ENCODE measurements at regions not wholly inside any gene's neighbourhood (a gene's known extent, or its start where the extent isn't known, plus 50 kb on each side); places are given as distances from the start of the nearest gene placed in this dataset.

- H3K9ac ChIP-seq (ENCODE audit: low read length) = no peak overlapping the region
- H3K4me3 ChIP-seq (ENCODE audit: low read length) = no peak overlapping the region
- H3K4me1 ChIP-seq (ENCODE audit: control insufficient read depth, insufficient read depth, low read length) = no peaks in the 10 kb centered on the region
- no peak for DNase-seq (ENCODE audit: low read depth)
- H3K9me3 ChIP-seq (ENCODE audit: control insufficient read depth, low read length) = no peaks in the 10 kb centered on the region
- H3K27me3 ChIP-seq (replicated peaks; ENCODE audit: control insufficient read depth, insufficient read depth, low read length) = no peaks in the 10 kb centered on the region
- H3K36me3 ChIP-seq (ENCODE audit: control insufficient read depth, insufficient read depth, low read length, severe bottlenecking) = no peaks in the 10 kb centered on the region
Observed at GRCh38 chr13:34878329-34878728, 63.7 kb upstream of the NBEA start.

GRCh38 chr13:34879851-34880250 lies 62.2 kb upstream of the NBEA start:
- Histone ChIP-seq H3K9ac (ENCODE audit: low read length) (no peak overlapping the region), H3K4me3 (ENCODE audit: low read length) (no peak overlapping the region), H3K36me3 (ENCODE audit: control insufficient read depth, insufficient read depth, low read length, severe bottlenecking) (no peaks in the 10 kb centered on the region), H3K4me1 (ENCODE audit: control insufficient read depth, insufficient read depth, low read length) (no peaks in the 10 kb centered on the region), H3K27me3 (replicated peaks; ENCODE audit: control insufficient read depth, insufficient read depth, low read length) (no peaks in the 10 kb centered on the region), H3K9me3 (ENCODE audit: control insufficient read depth, low read length) (no peaks in the 10 kb centered on the region)
- DNase-seq (ENCODE audit: low read depth) = no peak

GRCh38 chr13:34881494-34881893 lies 60.6 kb upstream of the NBEA start:
- Histone ChIP-seq H3K27me3 (replicated peaks; ENCODE audit: control insufficient read depth, insufficient read depth, low read length) (no peaks in the 10 kb centered on the region), H3K4me3 (ENCODE audit: low read length) (no peak overlapping the region), H3K4me1 (ENCODE audit: control insufficient read depth, insufficient read depth, low read length) (no peaks in the 10 kb centered on the region), H3K9ac (ENCODE audit: low read length) (no peak overlapping the region), H3K36me3 (ENCODE audit: control insufficient read depth, insufficient read depth, low read length, severe bottlenecking) (no peaks in the 10 kb centered on the region), H3K9me3 (ENCODE audit: control insufficient read depth, low read length) (no peaks in the 10 kb centered on the region)
- DNase-seq (ENCODE audit: low read depth) = no peak

- no peak overlapping the region for H3K9ac ChIP-seq (ENCODE audit: low read length)
Observed at GRCh38 chr13:34883396-34883795, 58.7 kb upstream of the NBEA start.

GRCh38 chr13:34884366-34884765 lies 57.7 kb upstream of the NBEA start:
- H3K9me3 ChIP-seq (ENCODE audit: control insufficient read depth, low read length) = no peaks in the 10 kb centered on the region
- no peaks in the 10 kb centered on the region for H3K36me3 ChIP-seq (ENCODE audit: control insufficient read depth, insufficient read depth, low read length, severe bottlenecking)
- H3K4me1 ChIP-seq (ENCODE audit: control insufficient read depth, insufficient read depth, low read length) = no peaks in the 10 kb centered on the region
- no peak overlapping the region for H3K9ac ChIP-seq (ENCODE audit: low read length)
- no peaks in the 10 kb centered on the region for H3K27me3 ChIP-seq (replicated peaks; ENCODE audit: control insufficient read depth, insufficient read depth, low read length)
- H3K4me3 ChIP-seq (ENCODE audit: low read length) = no peak overlapping the region
- DNase-seq (ENCODE audit: low read depth) = no peak

More at GRCh38 chr13:34883396-34883795, 58.7 kb upstream of the NBEA start:
- Histone ChIP-seq H3K9me3 (ENCODE audit: control insufficient read depth, low read length) (no peaks in the 10 kb centered on the region), H3K4me1 (ENCODE audit: control insufficient read depth, insufficient read depth, low read length) (no peaks in the 10 kb centered on the region), H3K27me3 (replicated peaks; ENCODE audit: control insufficient read depth, insufficient read depth, low read length) (no peaks in the 10 kb centered on the region), H3K4me3 (ENCODE audit: low read length) (no peak overlapping the region), H3K36me3 (ENCODE audit: control insufficient read depth, insufficient read depth, low read length, severe bottlenecking) (no peaks in the 10 kb centered on the region)
- no peak for DNase-seq (ENCODE audit: low read depth)

- no peak for DNase-seq (ENCODE audit: low read depth)
- H3K4me1 ChIP-seq (ENCODE audit: control insufficient read depth, insufficient read depth, low read length) = no peaks in the 10 kb centered on the region
Observed at GRCh38 chr13:34886121-34886875, 55.8 kb upstream of the NBEA start.

GRCh38 chr13:34886987-34887386 lies 55.1 kb upstream of the NBEA start:
- Histone ChIP-seq H3K4me1 (ENCODE audit: control insufficient read depth, insufficient read depth, low read length) (no peaks in the 10 kb centered on the region), H3K27me3 (replicated peaks; ENCODE audit: control insufficient read depth, insufficient read depth, low read length) (no peaks in the 10 kb centered on the region), H3K9me3 (ENCODE audit: control insufficient read depth, low read length) (no peaks in the 10 kb centered on the region), H3K36me3 (ENCODE audit: control insufficient read depth, insufficient read depth, low read length, severe bottlenecking) (no peaks in the 10 kb centered on the region), H3K9ac (ENCODE audit: low read length) (no peak overlapping the region), H3K4me3 (ENCODE audit: low read length) (no peak overlapping the region)
- no peak for DNase-seq (ENCODE audit: low read depth)

More at GRCh38 chr13:34886121-34886875, 55.8 kb upstream of the NBEA start:
- Histone ChIP-seq H3K4me3 (ENCODE audit: low read length) (no peak overlapping the region), H3K36me3 (ENCODE audit: control insufficient read depth, insufficient read depth, low read length, severe bottlenecking) (no peaks in the 10 kb centered on the region), H3K9ac (ENCODE audit: low read length) (no peak overlapping the region), H3K27me3 (replicated peaks; ENCODE audit: control insufficient read depth, insufficient read depth, low read length) (no peaks in the 10 kb centered on the region), H3K9me3 (ENCODE audit: control insufficient read depth, low read length) (no peaks in the 10 kb centered on the region)

Measured in adipocyte (in vitro differentiated cells).